ENCODE measurements at regions not wholly inside any gene's neighbourhood (a gene's known extent, or its start where the extent isn't known, plus 50 kb on each side); places are given as distances from the start of the nearest gene placed in this dataset.
A peak's percentile ranks its signal among the peaks of the same experiment; 100 is the strongest.

DNA sequence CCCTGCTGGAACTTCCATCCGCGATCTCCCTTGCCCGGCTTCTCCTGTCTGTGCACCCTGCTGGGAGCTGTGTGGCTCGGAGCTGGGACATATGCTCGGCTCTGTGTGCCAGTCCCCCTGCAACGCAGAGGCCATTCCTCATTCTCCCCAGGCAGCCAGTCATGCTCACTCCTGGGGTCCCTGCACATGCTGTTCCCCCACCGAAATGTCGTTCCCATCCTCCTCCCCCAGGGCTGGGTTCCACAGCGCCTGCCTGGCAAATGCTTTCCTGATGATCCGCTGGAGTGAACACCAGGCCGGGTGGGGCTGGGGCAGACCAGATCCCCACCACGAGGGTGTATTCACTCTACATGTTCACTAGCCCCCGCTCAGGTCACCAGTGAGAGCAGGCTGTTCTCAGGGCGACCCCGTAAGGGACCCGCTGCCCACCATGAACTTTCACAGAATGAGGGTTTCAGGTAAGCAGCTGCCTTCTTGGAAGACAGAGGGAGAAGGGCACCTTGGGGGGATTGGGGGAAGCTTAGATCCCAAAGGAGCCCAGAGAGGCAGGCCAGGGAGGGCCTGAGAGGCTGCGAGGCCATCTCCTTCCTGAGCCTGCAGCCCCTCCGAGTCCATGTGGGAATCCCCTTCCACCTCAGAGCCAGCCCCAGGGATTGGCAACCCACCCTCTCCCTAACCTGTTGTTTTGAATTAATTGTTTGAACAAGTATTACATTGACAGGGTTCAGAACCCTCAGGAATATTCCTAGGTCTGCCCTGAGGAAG is 88.7 kb upstream of the IQSEC1 start:
- TF ChIP-seq, protein P1, sequence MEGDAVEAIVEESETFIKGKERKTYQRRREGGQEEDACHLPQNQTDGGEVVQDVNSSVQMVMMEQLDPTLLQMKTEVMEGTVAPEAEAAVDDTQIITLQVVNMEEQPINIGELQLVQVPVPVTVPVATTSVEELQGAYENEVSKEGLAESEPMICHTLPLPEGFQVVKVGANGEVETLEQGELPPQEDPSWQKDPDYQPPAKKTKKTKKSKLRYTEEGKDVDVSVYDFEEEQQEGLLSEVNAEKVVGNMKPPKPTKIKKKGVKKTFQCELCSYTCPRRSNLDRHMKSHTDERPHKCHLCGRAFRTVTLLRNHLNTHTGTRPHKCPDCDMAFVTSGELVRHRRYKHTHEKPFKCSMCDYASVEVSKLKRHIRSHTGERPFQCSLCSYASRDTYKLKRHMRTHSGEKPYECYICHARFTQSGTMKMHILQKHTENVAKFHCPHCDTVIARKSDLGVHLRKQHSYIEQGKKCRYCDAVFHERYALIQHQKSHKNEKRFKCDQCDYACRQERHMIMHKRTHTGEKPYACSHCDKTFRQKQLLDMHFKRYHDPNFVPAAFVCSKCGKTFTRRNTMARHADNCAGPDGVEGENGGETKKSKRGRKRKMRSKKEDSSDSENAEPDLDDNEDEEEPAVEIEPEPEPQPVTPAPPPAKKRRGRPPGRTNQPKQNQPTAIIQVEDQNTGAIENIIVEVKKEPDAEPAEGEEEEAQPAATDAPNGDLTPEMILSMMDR (IDR thresholded peaks at IDR 0.05; ENCODE audit: insufficient read depth, low read length, severe bottlenecking): no peak
- Histone ChIP-seq H3K36me3 (ENCODE audit: control insufficient read depth, insufficient read depth, low read length) (no peaks in the 10 kb centered on the region), H3K4me3 (ENCODE audit: low read depth, low read length) (no peak overlapping the region), H3K27me3 (ENCODE audit: control insufficient read depth, insufficient read depth, low read length) (no peaks in the 10 kb centered on the region)
- no peak for FAIRE-seq
- DNase-seq (ENCODE audit: low read depth): no peak

DNA sequence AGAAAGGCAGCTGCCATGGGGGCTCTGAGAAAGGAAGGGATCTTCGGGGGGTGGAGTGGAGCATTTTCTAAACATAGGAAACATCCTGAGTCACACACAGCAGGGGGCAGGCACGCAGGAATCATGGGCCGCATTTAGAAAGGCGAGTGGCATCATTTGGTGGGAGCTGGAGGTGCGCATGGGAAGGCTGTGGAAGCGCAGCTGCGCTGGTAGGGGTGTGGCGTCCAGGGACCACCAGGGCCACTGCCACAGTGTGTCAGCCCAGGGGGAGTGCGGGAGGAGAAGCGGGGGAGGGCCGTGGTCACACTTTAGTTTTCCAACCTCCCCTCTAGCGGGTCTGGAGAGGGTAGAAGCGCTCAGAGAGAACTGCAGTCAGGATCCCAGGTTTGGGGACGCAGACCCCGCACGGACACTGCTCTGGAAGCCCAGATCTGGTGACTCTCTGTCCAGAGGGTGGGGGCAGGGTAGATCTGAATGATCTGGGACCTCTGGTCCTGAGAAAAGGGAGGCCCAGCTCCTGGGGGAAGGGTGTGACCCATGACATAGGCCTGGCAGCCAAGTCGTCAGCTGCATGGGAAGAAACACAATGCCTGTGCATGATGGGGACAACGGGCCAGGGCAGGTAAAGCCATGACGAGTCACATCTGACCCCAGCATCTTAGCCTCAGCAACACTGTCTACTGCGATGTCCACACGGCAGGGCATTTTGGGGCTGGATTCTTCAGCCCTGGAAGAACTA is 88.0 kb upstream of the IQSEC1 start:
- FAIRE-seq: no peak
- Histone ChIP-seq H3K4me3 (ENCODE audit: low read depth, low read length) (no peak overlapping the region), H3K36me3 (ENCODE audit: control insufficient read depth, insufficient read depth, low read length) (no peaks in the 10 kb centered on the region), H3K27me3 (ENCODE audit: control insufficient read depth, insufficient read depth, low read length) (no peaks in the 10 kb centered on the region)
- DNase-seq (ENCODE audit: low read depth): no peak
- TF ChIP-seq, protein P1 (IDR thresholded peaks at IDR 0.05; ENCODE audit: insufficient read depth, low read length, severe bottlenecking): no peak

DNA sequence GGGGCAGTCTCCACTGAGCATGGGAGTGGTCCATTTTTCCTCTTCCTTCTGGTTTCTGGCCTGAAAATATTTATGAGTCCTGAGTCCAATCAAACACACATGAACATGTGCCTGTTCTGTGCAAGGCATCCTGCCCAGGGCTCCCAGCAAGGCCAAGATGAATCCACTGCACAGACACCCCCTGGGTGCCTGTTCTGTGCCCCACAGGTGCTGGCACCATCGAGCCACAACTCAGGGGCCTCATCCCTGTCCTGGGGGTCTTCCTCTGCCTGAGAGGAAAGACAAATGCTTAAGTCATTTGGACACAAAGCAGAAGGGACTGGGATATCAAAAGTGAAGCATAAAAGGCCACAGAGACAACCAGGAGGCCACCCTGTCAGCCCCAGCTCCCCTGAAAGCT is 87.4 kb upstream of the IQSEC1 start:
- no peak for DNase-seq (ENCODE audit: low read depth)
- FAIRE-seq: no peak
- H3K27me3 ChIP-seq (ENCODE audit: control insufficient read depth, insufficient read depth, low read length): no peaks in the 10 kb centered on the region
- no peaks in the 10 kb centered on the region for H3K36me3 ChIP-seq (ENCODE audit: control insufficient read depth, insufficient read depth, low read length)
- TF ChIP-seq, protein P1 (IDR thresholded peaks at IDR 0.05; ENCODE audit: insufficient read depth, low read length, severe bottlenecking): no peak
- no peak overlapping the region for H3K4me3 ChIP-seq (ENCODE audit: low read depth, low read length)

DNA sequence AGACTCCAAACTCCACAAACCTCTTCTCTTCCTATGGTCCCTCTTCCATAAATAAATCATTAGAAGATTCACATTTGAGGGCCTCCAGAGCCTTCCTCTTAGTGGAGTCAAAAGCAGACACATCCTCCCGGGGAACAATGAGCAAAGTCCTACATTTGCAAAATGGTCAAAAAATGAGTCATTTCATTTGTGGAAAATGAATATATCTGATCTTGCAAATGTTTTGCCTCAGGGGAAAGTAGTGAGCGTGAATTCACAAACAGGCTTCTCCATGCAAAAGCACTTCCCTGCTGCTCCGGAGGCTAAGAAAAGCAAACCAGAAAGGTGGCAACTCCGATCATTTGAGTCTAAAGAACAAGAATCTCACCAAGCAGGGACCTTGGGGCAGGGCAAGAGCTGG is 86.7 kb upstream of the IQSEC1 start:
- TF ChIP-seq, protein P1 (IDR thresholded peaks at IDR 0.05; ENCODE audit: insufficient read depth, low read length, severe bottlenecking): no peak
- peak; percentile 45 for DNase-seq (ENCODE audit: low read depth)
- H3K36me3 ChIP-seq (ENCODE audit: control insufficient read depth, insufficient read depth, low read length): no peaks in the 10 kb centered on the region

DNA sequence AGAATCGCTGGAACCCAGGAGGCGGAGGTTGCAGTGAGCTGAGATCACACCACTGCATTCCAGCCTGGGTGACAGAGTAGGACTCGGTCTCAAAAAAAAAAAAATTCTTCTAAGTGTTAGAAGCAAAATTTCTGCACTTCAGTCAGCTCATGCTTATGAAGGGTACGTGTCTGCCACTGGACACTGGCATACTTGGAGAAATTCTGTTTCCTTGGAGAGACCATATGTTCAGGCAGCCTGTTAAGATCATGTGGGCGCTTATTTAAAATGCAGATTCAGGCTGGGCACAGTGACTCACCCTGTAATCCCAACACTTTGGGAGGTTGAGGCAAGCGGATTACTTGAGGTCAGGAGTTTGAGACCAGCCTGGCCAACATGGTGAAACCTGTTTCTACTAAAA is 85.6 kb upstream of the IQSEC1 start:
- no peak for DNase-seq (ENCODE audit: low read depth)
- Histone ChIP-seq H3K4me3 (ENCODE audit: low read depth, low read length) (no peak overlapping the region), H3K27me3 (ENCODE audit: control insufficient read depth, insufficient read depth, low read length) (no peaks in the 10 kb centered on the region), H3K36me3 (ENCODE audit: control insufficient read depth, insufficient read depth, low read length) (no peaks in the 10 kb centered on the region)
- no peak for FAIRE-seq
- TF ChIP-seq, protein P1 (IDR thresholded peaks at IDR 0.05; ENCODE audit: insufficient read depth, low read length, severe bottlenecking): no peak

More for the DNA sequence above, 86.7 kb upstream of the IQSEC1 start:
- no peak for FAIRE-seq
- Histone ChIP-seq H3K27me3 (ENCODE audit: control insufficient read depth, insufficient read depth, low read length) (no peaks in the 10 kb centered on the region), H3K4me3 (ENCODE audit: low read depth, low read length) (no peak overlapping the region)
